CD4-positive, alpha-beta T cell treated with Interleukin-2 at 100 ng/mL for 4 hours (primary cell): ENCODE measurements at regions not wholly inside any gene's neighbourhood (a gene's known extent, or its start where the extent isn't known, plus 50 kb on each side); places are given as distances from the start of the nearest gene placed in this dataset.

Source experiments
- DNase-seq: peaks from one replicate; pipeline ENCODE4 v3.0.0-alpha.2; 2020; ENCODE audit warnings: low spot score

- no peak for DNase-seq
Observed at GRCh38 chr9:13990331-13990730, 323.6 kb downstream of the NFIB start.

DNA sequence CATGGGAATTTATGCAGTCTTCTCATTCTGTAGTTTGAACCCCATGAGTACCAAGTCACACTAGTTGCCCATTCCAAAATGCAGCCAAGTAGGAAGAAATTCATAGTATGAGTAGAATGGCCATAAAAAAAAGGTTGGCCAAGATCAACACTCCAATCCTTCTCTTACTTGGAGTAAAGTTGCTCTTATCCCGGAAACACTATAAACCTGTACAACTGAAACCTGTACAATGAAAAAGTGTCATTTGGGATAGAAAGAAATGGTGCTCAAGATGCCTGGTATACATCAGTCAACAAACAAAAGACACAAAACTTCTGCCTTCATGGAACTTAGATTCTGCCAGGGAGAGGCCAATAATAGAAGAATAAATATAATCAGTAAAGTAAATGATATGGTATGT lies 325.0 kb downstream of the NFIB start:
- no peak for DNase-seq

GRCh38 chr9:13983607-13984006 lies 330.3 kb downstream of the NFIB start:
- no peak for DNase-seq

DNA sequence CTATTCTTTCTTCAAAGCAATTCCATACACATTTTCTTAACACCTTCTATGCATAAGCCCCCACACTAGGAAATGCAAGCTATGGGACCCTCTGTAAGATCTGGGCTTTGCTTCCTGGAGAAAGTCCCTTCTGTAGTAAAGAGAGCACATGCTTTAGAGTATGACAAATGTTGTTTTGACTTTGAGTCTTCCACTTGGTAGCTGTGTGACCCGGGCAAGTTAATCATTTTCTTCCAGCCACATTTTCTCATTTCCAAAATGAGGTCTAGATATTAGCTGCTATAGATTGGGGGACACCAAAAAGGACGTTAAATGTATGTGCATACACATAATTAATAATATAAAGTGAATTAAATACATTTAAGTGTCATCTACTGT lies 334.0 kb downstream of the NFIB start:
- no peak for DNase-seq

DNA sequence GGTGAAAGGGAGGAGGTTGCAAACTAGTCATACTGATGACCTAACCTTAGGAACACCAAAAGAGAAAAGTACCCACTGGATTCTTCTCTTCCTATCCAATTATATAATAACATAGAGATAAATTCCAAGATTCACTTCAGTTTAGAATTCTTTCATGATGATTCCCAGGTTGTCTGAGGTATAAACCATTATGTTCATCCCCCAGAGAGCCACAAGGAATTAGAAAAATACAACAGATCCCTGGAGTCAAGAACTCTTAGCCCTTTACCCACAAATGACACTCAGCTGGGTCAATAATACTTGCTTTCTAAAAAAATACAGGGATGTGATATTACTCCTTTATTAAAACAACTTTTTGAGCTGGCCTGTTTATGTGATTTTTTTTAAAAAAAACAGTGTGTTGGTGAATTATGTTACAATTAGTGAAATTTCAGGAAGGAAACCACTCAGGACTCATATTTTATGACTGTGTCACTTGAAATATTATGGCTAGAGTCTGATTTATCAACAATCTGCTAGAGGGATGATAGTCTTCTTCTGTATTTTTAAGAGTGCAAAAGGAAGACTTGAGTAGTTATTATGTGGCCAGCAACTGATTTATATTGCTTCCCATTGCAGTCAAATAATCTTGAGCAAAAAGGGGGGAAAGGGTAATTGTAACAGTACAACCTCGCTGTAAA lies 338.2 kb downstream of the NFIB start:
- no peak for DNase-seq

GRCh38 chr9:13974891-13975290 lies 339.1 kb downstream of the NFIB start:
- no peak for DNase-seq

DNA sequence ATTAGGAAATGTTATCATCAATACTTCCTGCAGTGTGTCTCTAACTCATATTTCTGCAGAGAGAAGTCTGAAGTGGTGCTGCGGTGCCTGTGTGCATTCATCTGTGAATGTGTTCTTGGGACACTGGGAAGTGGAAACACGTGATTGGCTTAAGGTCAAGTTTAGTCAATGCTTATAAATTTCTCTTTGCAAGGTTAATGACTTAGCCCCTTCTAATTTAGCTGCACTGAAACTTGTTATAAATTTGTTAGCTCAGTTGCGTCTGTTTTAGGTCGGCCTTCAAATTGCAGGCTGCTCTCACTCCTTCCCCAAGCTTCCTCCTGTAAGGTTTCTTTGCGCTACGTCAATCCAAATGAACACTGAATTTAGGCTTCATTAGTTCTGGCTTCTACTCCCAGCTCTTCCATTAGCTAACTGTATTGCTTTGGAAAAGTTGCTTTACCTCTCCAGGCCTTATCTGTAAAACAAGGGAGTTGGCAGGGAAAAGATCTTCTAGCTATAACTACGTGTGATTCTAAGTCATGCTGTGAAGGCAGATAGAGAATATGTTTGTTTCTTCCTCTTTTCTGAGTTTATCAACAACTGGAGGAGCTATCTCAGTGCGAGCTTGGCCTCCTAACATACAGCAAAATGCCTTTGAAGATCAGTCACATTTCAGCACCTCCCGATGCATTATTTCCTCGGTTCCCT lies 341.8 kb downstream of the NFIB start:
- no peak for DNase-seq

- no peak for DNase-seq
Observed at GRCh38 chr9:13971415-13971814, 342.5 kb downstream of the NFIB start.

GRCh38 chr9:13970426-13970825 lies 343.5 kb downstream of the NFIB start:
- DNase-seq = no peak

DNA sequence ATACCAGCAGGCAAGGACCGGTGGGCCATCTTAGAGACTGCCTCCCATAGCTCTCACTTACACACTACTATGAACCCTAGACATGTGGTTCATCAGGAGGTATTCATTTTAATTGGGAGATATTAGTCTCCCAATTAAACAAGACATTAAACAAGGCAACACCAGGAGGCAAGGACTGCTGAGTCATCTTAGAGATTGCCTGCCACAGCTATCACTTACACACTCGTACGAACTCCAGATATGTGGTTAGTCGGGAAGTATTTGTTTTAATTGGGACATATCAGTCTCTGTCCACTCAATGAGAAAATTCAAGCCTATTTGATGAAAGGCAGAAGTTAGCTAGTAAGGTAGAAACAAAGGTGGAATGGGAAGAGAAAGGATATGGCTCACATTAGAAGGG lies 343.9 kb downstream of the NFIB start:
- DNase-seq = no peak

DNA sequence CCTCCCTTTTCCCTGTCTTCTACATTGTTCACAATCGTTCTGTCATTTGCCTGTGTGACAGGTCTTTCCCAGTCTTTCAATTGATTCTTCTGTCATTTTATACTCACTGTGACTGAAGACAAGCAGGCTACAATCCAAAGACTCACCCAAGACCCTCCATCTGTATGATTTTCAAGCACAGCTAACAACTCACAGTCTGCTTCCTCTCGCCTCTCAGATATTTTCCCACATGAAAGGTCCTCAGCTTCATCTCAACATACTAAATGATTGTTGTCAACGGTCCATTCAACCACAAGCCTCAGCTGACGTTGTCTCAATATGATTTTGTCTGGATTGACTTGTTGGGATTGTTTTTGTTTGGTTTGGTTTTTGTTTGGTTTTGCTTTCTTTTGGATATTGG lies 346.5 kb downstream of the NFIB start:
- no peak for DNase-seq

DNA sequence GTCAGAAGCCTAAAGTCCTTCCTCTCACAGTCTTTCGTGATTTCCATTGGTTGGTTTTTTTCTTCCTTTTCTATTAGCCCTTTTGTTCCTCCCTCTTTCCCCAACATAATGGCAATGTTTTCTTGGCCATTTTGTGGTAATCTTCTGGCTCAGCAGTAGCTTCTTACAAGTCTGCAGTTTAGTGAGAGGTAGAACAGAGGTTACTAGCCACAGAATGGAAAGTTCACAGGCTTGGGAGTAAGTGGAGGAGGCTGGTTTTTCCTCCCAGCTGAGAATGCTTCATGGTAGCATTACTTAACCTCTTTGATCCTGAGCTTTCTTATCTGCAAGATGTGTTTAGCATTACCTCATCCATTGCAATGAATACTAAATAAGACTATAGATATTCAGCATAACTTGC lies 346.9 kb downstream of the NFIB start:
- no peak for DNase-seq

DNA sequence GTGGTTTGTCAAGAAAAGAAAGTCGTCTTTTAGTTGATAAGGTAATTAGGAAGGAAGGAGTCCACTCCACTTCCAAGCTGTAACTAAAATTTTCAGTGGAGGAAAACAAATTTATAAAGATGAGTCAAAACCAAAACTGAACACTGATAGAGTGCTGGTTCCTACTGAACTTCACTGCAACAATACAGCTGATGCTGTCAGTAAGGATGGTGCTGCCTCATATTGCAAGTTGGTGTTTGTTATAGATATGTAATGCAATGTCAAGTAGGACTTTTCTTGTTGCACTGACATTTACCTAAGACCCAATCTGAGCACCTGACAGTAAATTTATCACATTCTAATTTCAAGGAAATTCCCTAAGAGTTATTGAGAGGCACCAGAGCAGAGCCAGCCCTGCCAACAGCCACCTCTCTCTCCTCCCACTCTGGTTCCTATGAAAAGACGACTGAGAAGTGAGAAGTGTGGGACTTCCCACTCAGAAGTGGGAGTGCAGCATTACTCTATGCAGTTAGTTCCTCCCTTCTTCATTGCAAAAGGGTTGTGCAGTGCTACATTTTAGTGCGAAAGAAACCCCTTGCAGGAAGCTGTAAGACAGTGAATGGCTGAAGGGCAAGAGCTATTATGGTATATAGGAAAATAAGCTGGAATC lies 350.8 kb downstream of the NFIB start:
- no peak for DNase-seq

DNA sequence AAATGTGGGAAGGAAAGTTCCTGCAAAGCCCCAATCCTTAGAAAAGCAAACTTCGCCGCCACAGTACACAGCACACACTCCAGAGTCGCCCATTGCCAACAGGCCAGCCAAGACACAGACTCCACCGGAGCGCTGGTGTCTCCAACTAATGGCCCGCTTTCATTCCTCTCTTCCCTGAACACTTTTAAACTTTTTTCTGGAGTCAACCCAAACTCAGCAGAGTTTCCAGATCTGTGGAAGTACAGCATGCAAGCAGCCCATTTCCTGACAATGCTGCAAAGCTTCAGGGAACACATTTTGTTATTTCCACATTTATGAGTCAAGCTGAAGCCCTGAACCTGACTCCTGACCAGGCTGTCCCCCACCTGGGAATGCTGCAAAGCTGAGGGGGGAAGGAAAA lies 351.9 kb downstream of the NFIB start:
- no peak for DNase-seq

DNA sequence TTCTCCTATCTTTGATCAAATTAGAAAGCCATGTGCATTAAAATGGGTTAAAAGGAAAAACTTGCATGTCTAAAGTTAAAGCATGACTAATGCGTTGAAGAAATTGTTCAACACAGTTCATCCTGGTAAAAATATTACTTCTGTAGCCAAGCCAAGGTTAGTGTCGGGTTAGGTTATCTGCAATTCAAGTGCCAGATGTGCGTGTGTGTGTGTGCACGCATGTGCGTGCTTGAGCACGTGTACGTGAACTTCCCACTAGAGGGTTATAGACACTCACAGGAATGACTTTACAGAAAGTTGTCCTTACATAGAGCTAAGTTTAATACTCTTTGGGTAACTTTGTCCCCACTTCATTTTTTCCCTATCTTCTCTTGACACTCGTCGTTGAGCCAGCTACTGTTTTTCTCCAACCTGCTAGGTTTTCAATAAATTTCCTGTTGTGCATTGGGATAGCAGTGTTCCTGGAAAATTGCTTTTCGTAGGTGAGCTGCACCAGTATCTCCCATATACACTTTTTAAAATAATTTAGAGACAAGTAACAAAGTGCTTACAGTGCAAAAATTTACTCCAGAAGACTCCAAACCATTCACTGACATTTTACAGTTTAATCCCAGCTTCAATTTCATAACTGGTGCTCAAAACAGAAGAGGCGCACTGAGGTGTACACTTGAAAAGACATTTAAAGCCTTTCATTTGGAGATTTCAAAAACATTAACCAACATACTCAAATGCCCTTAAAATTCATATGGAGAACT lies 353.8 kb downstream of the NFIB start:
- DNase-seq = no peak

DNA sequence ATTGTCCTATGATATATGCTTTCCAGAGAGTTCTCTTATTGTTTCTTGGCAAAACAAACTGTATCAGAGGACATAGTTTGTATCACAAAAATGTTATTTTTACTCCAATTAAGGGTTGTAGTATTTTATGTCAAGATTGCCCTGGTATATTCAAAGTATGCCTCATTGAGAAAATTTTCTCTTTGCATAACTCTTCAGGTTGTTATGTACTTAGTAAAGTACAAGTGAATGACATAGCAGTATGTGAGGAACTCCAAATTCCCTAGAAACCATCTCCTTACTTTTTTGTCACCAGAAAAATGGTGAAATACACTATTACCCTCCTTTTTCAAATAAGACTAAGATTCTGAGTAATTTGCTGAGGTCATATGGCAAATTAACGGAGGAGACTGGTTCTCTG lies 355.3 kb downstream of the NFIB start:
- DNase-seq = no peak

- no peak for DNase-seq
Observed at GRCh38 chr9:13957089-13957488, 356.9 kb downstream of the NFIB start.

GRCh38 chr9:13956107-13956506 lies 357.8 kb downstream of the NFIB start:
- DNase-seq = no peak

- DNase-seq = no peak
Observed at GRCh38 chr9:13952906-13953305, 361.0 kb downstream of the NFIB start.

GRCh38 chr9:13948037-13948436 lies 365.9 kb downstream of the NFIB start:
- DNase-seq = no peak

DNA sequence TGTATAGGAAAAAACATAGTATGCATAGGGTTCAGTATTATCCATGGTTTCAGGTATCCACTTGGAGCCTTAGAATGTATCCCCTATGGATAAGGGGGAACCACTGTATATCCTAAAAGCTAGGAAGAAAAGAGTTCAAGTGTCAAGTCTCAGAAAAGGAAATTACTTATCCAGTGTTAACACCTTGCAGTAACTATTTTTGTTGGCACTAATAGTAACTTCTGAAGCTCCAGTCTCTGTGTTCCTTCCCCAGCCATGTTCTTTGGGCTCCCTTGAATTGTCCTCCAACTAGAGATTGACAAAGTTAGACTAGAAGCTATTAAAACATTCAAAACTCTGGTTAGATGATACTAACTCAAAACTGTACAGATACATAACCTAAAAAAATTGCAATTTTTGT lies 370.8 kb downstream of the NFIB start:
- DNase-seq = no peak

DNA sequence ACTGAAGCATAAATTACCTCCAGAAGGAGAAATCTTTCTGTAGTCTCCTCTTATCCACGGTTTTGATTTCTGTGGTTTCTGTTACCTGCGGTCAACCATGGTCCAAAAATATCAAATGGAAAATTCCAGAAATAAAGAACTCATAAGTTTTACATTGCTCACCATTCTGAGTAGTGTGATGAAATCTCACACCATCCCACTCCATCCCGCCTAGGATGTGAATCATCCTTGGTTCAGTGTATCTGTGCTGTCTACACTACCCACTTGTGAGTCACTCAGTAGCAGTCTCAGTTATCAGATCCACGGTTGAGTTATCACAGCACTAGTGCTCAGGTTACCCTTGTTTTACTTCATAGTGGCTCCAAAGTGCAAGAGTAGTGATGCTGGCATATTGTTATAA lies 371.2 kb downstream of the NFIB start:
- no peak for DNase-seq

DNA sequence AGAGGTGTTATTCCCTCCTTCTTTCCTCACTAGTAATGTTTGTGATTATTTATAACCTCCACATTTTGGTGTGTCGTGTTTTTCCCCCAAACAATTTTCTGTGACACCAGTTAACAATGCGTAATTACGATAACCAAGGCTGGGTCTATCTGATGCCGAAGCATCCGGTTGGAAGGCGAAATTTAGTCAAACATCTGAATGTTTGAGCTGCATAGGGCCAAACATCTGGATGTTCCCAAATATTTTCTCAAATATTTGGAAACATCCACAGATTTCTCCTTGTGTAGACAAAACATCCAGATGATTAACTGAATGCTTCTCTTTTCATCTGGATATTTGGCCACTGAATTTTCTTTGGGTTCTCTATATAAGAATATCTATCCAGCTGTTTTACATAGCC lies 371.7 kb downstream of the NFIB start:
- no peak for DNase-seq
